OCI-LY3 (cell line): ENCODE measurements at regions not wholly inside any gene's neighbourhood (a gene's known extent, or its start where the extent isn't known, plus 50 kb on each side); places are given as distances from the start of the nearest gene placed in this dataset.

Experiments
- CTCF ChIP-seq: fragments of 200-600, 300-600 bp; sonication (generic); IDR thresholded peaks from 2 replicates; pipeline ENCODE4 v1.5.1; 2014; ENCODE audit warnings: antibody characterized with exemption, low read length, low read depth
- EZH2phosphoT487 ChIP-seq: fragments of 200-600 bp; shearing (Covaris generic); IDR thresholded peaks from 2 replicates; pipeline ENCODE4 v1.6.1; 2018; ENCODE audit warnings: antibody characterized with exemption, mixed run types, low read depth

DNA sequence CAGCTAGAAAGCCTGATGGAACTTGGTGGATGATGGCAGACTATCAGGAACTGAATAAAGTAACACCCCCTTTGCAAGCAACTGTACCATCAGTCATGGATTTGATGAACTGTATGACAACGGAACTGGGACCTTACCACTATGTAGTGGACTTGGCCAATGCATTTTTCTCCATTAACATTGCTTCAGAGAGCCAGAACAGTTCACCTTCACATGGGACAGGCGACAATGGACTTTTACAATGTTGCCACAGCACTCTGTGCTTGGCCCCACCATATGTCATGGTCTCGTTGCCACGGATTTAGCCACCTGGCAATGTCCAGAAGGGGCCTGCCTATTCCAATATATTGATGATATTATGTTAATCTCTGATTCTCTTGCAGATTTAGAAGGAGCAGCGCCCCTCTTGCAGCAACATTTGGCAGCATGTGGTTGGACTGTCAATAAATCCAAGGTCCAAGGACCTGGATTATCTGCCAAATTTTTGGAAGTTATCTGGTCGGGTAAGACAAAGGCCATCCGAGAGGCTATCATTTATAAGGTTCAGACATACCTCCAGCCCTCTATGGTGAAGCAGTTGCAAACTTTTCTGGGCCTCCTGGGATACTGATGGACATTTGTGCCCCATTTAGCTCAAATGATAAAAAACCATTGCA, 52.2 kb upstream of the ZC3H15 start:
- no peak for TF ChIP-seq CTCF
- TF ChIP-seq EZH2phosphoT487, result no peak
